T-helper 1 cell (primary cell): ENCODE measurements at regions not wholly inside any gene's neighbourhood (a gene's known extent, or its start where the extent isn't known, plus 50 kb on each side); places are given as distances from the start of the nearest gene placed in this dataset.

ENCODE experiments used
- DNase-seq, 5 donors: peaks; one replicate each; pipeline ENCODE4 v3.0.0-alpha.2; 2012 to 2020

DNA sequence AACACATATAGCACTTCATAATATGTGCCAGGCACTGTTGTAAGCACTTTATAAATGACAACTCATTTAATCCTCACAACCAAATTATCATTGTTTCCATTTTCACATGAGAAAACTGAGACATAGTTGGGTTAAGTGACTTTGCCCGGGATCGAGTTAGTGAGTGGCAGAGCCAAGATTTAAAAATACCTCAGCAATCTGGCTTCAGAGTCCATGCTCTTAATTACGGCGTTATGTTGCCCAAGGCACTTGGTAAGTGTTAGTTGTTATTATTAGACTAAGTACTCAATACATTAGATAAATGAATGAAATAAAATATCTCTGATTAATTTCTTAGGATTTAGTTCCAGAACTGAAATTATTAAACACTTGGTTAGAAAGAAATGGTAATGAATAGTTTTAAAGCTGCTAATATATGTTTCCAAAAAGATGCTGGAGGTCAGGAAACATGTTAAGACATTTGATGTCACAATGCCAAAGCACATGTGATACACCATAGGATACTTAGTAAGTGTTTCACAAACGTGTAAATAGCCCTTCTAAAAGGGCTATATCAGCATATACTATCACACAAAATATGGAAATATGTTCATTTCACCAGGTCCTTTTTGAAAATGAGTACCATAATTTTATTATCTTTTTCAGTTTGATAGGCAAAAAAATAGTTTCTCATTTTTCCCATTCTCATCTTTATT lies 301.9 kb downstream of the GPAT3 start:
- no peak for DNase-seq

GRCh38 chr4:83833920-83834319 lies 298.0 kb downstream of the GPAT3 start:
- DNase-seq, result no peak

GRCh38 chr4:83832110-83832825 lies 296.4 kb downstream of the GPAT3 start:
- DNase-seq, result no peak

- no peak for DNase-seq
Measured at GRCh38 chr4:83831588-83831987, 295.7 kb downstream of the GPAT3 start.

GRCh38 chr4:83830138-83830888 lies 294.4 kb downstream of the GPAT3 start:
- DNase-seq, result no peak

GRCh38 chr4:83828601-83829000 lies 292.7 kb downstream of the GPAT3 start:
- DNase-seq, result no peak

DNA sequence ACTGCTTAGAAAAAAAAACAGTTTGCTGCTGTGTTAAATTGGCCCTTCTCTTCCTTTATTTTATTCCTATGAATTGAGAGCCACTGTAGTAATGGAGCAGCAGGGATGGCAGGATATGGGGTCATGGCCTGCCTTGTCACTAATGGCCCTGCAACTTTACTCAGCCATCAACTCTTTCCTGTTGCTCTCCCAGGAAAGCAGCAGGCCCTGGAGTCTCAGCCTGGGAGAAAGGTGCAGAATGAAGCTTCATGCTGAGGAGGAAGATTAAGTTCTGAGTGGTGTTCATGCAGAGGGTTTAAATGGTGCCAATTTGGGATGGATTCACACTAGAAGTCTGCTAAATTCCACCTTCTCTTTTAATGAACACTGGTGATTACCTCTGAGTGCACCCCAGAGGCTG lies 285.6 kb downstream of the GPAT3 start:
- DNase-seq, result no peak

DNA sequence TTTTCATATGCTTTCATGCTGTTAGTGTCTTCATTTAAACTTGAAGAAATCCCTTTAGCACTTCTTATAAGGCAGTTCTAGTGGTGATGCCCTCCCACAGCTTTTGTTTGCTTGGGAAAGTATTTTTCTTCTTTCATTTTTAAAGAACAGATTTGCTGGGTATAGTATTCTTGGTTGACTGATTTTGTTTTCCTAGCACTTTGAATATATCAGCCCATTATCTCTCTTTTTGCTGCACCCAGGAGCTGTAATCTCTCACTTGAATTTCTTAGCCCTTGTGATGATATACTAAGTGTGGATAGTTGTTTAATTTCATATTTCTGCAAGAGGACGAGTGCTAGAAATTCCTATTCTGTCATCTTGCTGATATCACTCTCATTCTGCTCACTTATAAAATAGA lies 283.7 kb downstream of the GPAT3 start:
- no peak for DNase-seq

GRCh38 chr4:83810428-83810827 lies 274.5 kb downstream of the GPAT3 start:
- no peak for DNase-seq

- no peak for DNase-seq
Measured at GRCh38 chr4:83809581-83809980, 273.7 kb downstream of the GPAT3 start.

DNA sequence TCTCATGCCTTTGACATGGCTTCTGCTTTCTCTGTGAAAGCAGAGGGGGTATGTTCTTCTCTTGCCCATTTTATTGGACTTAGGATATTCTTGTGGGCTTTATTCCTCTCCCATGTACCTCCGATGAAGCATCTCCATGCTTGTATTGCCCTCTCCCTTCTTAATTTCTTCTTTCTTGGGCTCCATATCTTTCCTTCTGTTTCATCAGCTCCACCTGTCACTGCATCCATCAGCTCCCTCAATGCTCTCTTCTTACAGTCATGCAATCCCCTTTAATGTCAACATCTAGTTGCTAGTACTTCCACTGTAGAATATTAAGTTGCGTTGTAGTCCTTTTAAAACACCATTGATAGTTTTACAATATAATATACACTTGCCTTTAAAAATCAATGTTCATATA lies 257.6 kb downstream of the GPAT3 start:
- no peak for DNase-seq

GRCh38 chr4:83785891-83786290 lies 250.0 kb downstream of the GPAT3 start:
- DNase-seq, result no peak

GRCh38 chr4:83783215-83783614 lies 247.3 kb downstream of the GPAT3 start:
- no peak for DNase-seq

GRCh38 chr4:83782591-83782990 lies 246.7 kb downstream of the GPAT3 start:
- DNase-seq, result no peak

- DNase-seq, result no peak
Measured at GRCh38 chr4:83781434-83781833, 245.5 kb downstream of the GPAT3 start.

DNA sequence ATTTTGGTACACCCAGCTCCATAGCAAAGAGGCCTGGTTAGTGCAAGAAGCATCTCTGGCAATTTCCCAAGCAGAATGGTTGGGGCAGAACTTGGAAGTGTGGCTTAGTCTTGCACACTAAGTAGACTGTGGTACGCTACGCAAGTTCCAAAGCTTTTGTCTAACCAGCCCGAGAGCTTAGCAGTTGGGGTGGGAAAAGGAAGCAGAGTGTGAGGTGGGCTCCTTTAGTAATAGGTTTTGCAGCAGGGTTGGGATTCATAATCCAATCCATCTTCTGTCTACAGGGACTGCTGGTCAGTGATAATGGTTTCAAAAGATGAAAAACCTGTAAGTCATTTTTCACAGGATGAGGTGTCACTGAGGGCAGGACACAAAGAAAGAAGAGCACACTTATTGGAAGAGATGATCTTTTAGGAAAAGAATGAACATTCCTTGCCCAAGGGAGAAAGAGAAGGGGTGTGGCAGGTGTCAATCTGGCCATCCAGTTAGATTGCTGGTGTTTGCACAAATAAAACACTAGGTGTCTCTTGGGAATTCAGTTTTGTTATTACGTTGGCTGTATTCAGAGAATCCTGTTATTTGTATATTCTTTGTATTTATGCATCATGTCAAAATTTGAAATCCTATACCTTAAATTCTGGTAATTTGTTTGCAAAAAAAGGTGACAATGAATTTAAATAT lies 244.3 kb downstream of the GPAT3 start:
- no peak for DNase-seq

DNA sequence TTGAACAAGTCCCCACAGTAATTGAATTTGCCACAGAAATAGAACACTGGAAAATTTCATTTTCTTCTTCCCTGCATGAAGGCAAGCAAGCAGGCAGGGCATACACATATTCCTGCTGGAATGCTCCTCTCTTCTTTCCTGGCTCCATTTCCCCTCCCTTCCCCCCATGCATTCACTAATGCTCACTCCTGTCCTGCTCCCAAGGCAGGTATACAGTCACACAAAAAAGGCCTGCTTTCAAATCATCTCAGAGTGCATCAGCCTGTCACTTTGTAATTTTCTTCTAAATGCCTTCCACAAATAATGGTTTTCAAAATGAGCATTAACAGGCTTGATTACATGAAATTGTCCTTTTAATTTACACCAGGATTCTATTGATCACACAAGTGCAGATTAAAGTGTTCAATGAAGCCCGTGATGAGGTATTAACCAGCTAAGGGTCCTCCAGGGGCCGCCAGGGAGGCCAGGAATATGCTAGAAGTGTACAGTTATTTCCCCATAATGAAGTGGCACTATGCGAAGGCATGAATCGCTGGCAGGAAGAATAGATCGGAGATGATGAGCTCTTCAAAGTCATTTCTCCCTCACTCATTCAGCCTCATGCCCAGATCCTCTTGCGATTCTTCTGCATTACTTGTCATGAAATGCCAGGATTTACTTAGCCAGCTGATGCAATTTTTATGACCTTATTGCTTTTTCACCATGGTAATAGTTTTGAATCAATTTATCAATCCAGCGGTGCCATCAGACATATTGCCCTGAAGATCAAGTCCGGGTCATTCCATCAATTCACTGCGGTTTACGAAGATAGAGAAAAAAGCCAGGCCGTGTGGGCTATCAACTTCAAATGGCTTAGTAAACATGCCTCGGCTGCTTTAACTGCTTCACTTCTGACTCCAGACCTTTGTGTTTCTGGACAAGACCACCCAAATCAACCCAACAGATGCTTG lies 243.5 kb downstream of the GPAT3 start:
- no peak for DNase-seq

DNA sequence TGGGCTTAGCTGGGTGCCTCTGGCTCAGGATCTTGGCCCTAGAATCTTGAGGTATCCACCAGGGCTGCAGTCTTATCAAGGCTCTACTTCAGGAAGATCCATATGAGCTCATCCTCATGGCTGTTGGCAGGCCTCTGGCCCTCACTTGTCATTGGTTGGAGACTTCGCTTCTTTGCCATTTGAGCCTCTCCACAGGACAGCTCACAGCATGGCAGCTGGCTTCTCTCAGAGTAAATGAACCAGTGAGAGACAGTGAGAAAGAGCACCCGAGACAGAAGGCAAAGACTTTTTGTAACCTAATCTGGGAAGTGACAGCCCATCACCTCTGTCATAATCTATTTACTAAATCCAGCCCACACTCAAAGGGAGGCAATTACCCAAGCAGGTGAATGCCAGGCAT lies 236.8 kb downstream of the GPAT3 start:
- DNase-seq, result no peak

- DNase-seq, result no peak
Measured at GRCh38 chr4:83771113-83771705, 235.3 kb downstream of the GPAT3 start.

GRCh38 chr4:83768146-83768545 lies 232.2 kb downstream of the GPAT3 start:
- no peak for DNase-seq

DNA sequence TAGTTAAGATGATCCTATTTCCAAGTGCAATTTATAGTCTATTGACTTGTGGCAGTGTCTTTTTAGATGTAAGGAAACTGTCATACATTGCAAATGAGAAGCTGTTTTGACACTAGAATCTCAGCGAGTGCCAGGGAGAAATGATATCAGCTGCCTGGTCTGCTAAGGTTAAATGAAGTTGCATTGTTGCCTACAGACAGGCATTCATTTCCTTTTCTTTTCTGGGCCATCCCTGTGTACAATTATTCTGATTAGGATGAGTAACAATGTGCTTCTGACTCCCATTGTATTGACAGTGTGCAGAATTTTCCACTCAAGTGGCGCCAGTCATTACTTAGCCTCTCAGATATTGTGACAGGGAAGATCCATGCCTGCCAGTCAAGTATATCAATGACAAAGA lies 231.2 kb downstream of the GPAT3 start:
- no peak for DNase-seq

GRCh38 chr4:83759611-83760010 lies 223.7 kb downstream of the GPAT3 start:
- no peak for DNase-seq
